SK-N-SH (cell line): ENCODE measurements at regions not wholly inside any gene's neighbourhood (a gene's known extent, or its start where the extent isn't known, plus 50 kb on each side); places are given as distances from the start of the nearest gene placed in this dataset.

Experiments
- CTCF ChIA-PET: fragments of 300-600, 350-600 bp; formaldehyde crosslinking; extraction: SDS; loops from one replicate; lab custom pipeline; 2021; lab: Yijun Ruan, JAX
- POLR2A ChIA-PET: fragments of 350-600 bp; sonication (Branson Sonifier 250); formaldehyde crosslinking; extraction: SDS; loops from one replicate; lab custom pipeline; 2020; ENCODE audit warnings: antibody characterized with exemption, inconsistent platforms; lab: Yijun Ruan, JAX
- DNase-seq: peaks from one replicate; pipeline ENCODE4 v3.0.0; 2012
- H2AFZ ChIP-seq: fragments of 200-600 bp; sonication (generic); 2 replicates; pipeline ENCODE4 v1.8.1; 2016; ENCODE audit warnings: antibody characterized with exemption, mild to moderate bottlenecking, low read depth
- H3F3A ChIP-seq: fragments of 200-600 bp; sonication (generic); replicated peaks from 2 replicates; pipeline ENCODE3; 2016; ENCODE audit warnings: antibody characterized with exemption, mild to moderate bottlenecking; ENCODE audit not compliant: insufficient read depth
- H3K27ac ChIP-seq, 2 experiments: fragments of 200-500 bp in 1 of 2; fragments of 200-600 bp in 1 of 2; sonication (Bioruptor generic) in 1 of 2; sonication (generic), shearing (Covaris generic) in 1 of 2; 2 replicates each; pipeline versions ENCODE4 v1.5.1 to v1.6.1; 2014 to 2016; ENCODE audit warnings: low read depth in 2 of 2, inconsistent platforms in 1 of 2, low read length in 1 of 2, mild to moderate bottlenecking in 1 of 2, mixed read lengths in 1 of 2
- H3K27me3 ChIP-seq: fragments of 200-600 bp; sonication (generic), shearing (Covaris generic); 2 replicates; pipeline ENCODE4 v1.6.1; 2016; ENCODE audit warnings: mixed run types; ENCODE audit not compliant: insufficient read depth
- H3K36me3 ChIP-seq, 2 experiments: fragments of 200-500 bp in 1 of 2; fragments of 200-600 bp in 1 of 2; sonication (Bioruptor generic) in 1 of 2; sonication (generic) in 1 of 2; replicated peaks in 1 of 2; 2 replicates each; pipeline versions ENCODE3 to v1.5.1; 2014 to 2016; ENCODE audit warnings: low read length in 1 of 2, mild to moderate bottlenecking in 1 of 2; ENCODE audit not compliant: insufficient read depth in 2 of 2, control insufficient read depth in 1 of 2
- H3K4me1 ChIP-seq, 2 experiments: fragments of 200-500 bp in 1 of 2; fragments of 200-600 bp in 1 of 2; sonication (Bioruptor generic) in 1 of 2; sonication (generic), shearing (Covaris generic) in 1 of 2; 2 replicates each; pipeline versions ENCODE4 v1.5.1 to v1.6.1; 2014 to 2016; ENCODE audit warnings: low read depth in 1 of 2, low read length in 1 of 2, mixed run types in 1 of 2; ENCODE audit not compliant: insufficient read depth in 2 of 2, control insufficient read depth in 1 of 2
- H3K4me2 ChIP-seq: fragments of 200-600 bp; sonication (generic), shearing (Covaris generic); 2 replicates; pipeline ENCODE4 v1.6.1; 2017; ENCODE audit warnings: mixed run types
- H3K4me3 ChIP-seq, 2 experiments: fragments of 200-500 bp in 1 of 2; fragments of 200-600 bp in 1 of 2; sonication (Bioruptor generic) in 1 of 2; sonication (generic), shearing (Covaris generic) in 1 of 2; 2 replicates each; pipeline versions ENCODE4 v1.5.1 to v1.8.1; 2014 to 2016; ENCODE audit warnings: low read depth in 2 of 2, inconsistent platforms in 1 of 2, low read length in 1 of 2, mild to moderate bottlenecking in 1 of 2, mixed read lengths in 1 of 2, moderate library complexity in 1 of 2
- H3K79me2 ChIP-seq: fragments of 200-600 bp; sonication (generic); 2 replicates; pipeline ENCODE4 v1.8.1; 2017; ENCODE audit warnings: mild to moderate bottlenecking; ENCODE audit not compliant: insufficient read depth
- H3K9ac ChIP-seq: fragments of 200-600 bp; sonication (generic); 2 replicates; pipeline ENCODE4 v1.6.1; 2017; ENCODE audit warnings: mixed run types
- H3K9me2 ChIP-seq: fragments of 200-600 bp; sonication (generic); 2 replicates; pipeline ENCODE4 v1.6.1; 2017; ENCODE audit warnings: mixed run types
- H3K9me3 ChIP-seq: fragments of 200-600 bp; sonication (generic); 2 replicates; pipeline ENCODE4 v1.6.1; 2017; ENCODE audit warnings: mixed run types, mild to moderate bottlenecking, moderate library complexity
- H4K20me1 ChIP-seq: fragments of 200-600 bp; sonication (generic); 2 replicates; pipeline ENCODE4 v1.6.1; 2017; ENCODE audit warnings: mild to moderate bottlenecking, mixed run types; ENCODE audit not compliant: insufficient read depth
- EZH2phosphoT487 ChIP-seq: fragments of 200-600 bp; sonication (generic); IDR thresholded peaks from 2 replicates; pipeline ENCODE4 v1.6.1; 2017; ENCODE audit warnings: low read depth, mixed run types, mild to moderate bottlenecking, antibody characterized with exemption, moderate library complexity, borderline replicate concordance
- FOSL2 ChIP-seq: IDR thresholded peaks from 2 replicates; pipeline ENCODE4 v1.4.0; 2012; ENCODE audit warnings: low read depth, mild to moderate bottlenecking, moderate library complexity, borderline replicate concordance
- GABPA ChIP-seq: IDR thresholded peaks from 2 replicates; pipeline ENCODE4 v1.4.0; 2012; ENCODE audit warnings: low read depth, mild to moderate bottlenecking
- GATA2 ChIP-seq: sonication (generic); formaldehyde crosslinking; IDR thresholded peaks from 2 replicates; pipeline ENCODE4 v1.5.0; 2020; ENCODE audit warnings: mild to moderate bottlenecking, missing genetic modification reagents
- JUND ChIP-seq: IDR thresholded peaks from 2 replicates; pipeline ENCODE4 v1.4.0; 2012
- NFIC ChIP-seq: IDR thresholded peaks from 2 replicates; pipeline ENCODE4 v1.4.0; 2012; ENCODE audit warnings: borderline replicate concordance
- RAD21 ChIP-seq: IDR thresholded peaks from 2 replicates; pipeline ENCODE4 v1.6.1; 2012; ENCODE audit warnings: mild to moderate bottlenecking, low read length
- RCOR1 ChIP-seq: fragments of 150-350 bp; IDR thresholded peaks from 2 replicates; pipeline ENCODE4 v1.6.1; 2017; ENCODE audit warnings: antibody characterized with exemption, low read length
- TEAD4 ChIP-seq: IDR thresholded peaks from 2 replicates; pipeline ENCODE4 v1.4.0; 2012; ENCODE audit warnings: mild to moderate bottlenecking, borderline replicate concordance; ENCODE audit not compliant: insufficient read depth
- WGBS: methylation state at CpG from one replicate; pipeline ENCODE4 v1.1.6; 2017; ENCODE audit warnings: low lambda C conversion rate; 5-methylcytosine and 5-hydroxymethylcytosine counted together
- TF ChIP-seq, protein P1 (sequence below): IDR thresholded peaks from 2 replicates; pipeline ENCODE4 v1.4.0; 2012; ENCODE audit warnings: low read depth
- TF ChIP-seq, protein P2 (sequence below): IDR thresholded peaks from 2 replicates; pipeline ENCODE4; 2012
- TF ChIP-seq, protein P3 (sequence below): fragments of 200-600 bp; sonication (generic); IDR thresholded peaks from 2 replicates; pipeline ENCODE4 v1.6.1; 2017; ENCODE audit warnings: antibody characterized with exemption, mild to moderate bottlenecking, moderate library complexity
- TF ChIP-seq, protein P4 (sequence below): IDR thresholded peaks from 2 replicates; pipeline ENCODE4 v1.4.0; 2012; ENCODE audit warnings: low read depth, borderline replicate concordance
- TF ChIP-seq, protein P5 (sequence below): IDR thresholded peaks from 2 replicates; pipeline ENCODE4 v1.6.1; 2012; ENCODE audit warnings: mild to moderate bottlenecking, low read depth, low read length, moderate library complexity

DNA sequence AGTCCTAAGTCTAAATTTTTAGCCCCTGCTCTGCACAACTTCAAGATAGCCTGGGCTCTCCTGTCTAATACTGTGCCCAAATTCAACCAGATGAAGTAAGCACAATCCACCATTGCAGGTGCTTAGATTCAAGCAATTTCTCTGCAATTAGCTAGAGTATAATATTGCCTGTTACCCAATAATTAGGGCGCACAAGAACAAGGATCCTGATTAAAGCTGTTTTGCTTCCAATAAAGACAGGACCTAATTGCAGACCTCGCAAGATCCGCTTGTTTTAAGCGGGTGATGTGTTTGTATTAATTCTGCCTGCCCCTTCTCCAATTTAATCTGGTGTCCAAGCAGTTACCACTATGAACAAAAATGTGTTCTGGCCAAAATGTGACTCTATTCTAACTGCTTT lies 1268.9 kb upstream of the TMEM132C start:
- H3K9me3 ChIP-seq: no peaks in the 10 kb centered on the region
- no peaks in the 10 kb centered on the region for H3K36me3 ChIP-seq
- no peaks in the 10 kb centered on the region for H3K9me2 ChIP-seq
- no peak overlapping the region for H2AFZ ChIP-seq
- no peaks in the 10 kb centered on the region for H4K20me1 ChIP-seq
- H3K79me2 ChIP-seq: no peaks in the 10 kb centered on the region
- ChIA-PET CTCF (no interaction called here), POLR2A (no interaction called here)
- H3K4me3 ChIP-seq: no peak overlapping the region
- H3K4me1 ChIP-seq: no peaks in the 10 kb centered on the region
- no peak overlapping the region for H3K4me2 ChIP-seq
- WGBS: 59% methylated on average over 4 of the region's 4 CpGs
- no peaks in the 10 kb centered on the region for H3K27me3 ChIP-seq
- no peak overlapping the region for H3K27ac ChIP-seq
- no peak overlapping the region for H3K9ac ChIP-seq
- H3F3A ChIP-seq: no peaks in the 10 kb centered on the region
- DNase-seq: no peak
- TF ChIP-seq, protein P1, sequence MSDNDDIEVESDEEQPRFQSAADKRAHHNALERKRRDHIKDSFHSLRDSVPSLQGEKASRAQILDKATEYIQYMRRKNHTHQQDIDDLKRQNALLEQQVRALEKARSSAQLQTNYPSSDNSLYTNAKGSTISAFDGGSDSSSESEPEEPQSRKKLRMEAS: no peak
- TF ChIP-seq FOSL2: no peak
- TF ChIP-seq, all 33 proteins: peak for 0

DNA sequence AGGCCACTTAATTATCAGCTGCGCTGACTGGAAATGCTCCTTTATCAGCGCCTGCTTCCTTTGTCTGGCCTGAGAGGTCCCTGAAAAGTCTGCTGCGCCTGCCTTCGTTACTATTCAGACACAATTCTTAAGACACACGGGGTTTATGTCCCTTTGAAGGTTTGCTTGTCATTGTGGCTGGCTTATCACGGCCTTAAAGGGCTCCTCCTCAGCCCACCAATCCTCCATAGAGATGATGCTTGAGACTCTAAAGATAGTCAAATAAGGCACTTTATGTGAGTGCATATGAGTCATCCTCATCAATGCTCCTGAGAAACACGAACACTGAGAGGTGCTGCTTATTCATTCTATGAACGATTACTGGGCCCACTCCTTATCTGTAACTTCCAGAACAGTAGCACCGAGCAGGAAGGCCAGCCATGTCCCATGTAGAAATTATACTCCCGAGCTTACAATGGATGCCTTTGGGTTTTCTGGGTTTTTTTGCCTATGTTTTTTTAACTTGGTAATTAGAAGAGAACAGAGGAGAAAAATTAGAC lies 1268.2 kb upstream of the TMEM132C start:
- Histone ChIP-seq H3K27me3 (no peaks in the 10 kb centered on the region), H3K9me2 (no peaks in the 10 kb centered on the region), H3K4me1 (no peaks in the 10 kb centered on the region), H3K27ac (no peak overlapping the region), H3K4me3 (no peak overlapping the region), H2AFZ (no peak overlapping the region), H3K9me3 (no peaks in the 10 kb centered on the region), H3K4me2 (no peak overlapping the region), H4K20me1 (no peaks in the 10 kb centered on the region), H3K36me3 (no peaks in the 10 kb centered on the region), H3F3A (no peaks in the 10 kb centered on the region), H3K79me2 (no peaks in the 10 kb centered on the region), H3K9ac (no peak overlapping the region)
- no peak for TF ChIP-seq NFIC
- no peak for TF ChIP-seq GABPA
- DNase-seq: no peak
- ChIA-PET POLR2A (no interaction called here), CTCF (no interaction called here)
- WGBS: 20% methylated on average over 10 of the region's 10 CpGs

DNA sequence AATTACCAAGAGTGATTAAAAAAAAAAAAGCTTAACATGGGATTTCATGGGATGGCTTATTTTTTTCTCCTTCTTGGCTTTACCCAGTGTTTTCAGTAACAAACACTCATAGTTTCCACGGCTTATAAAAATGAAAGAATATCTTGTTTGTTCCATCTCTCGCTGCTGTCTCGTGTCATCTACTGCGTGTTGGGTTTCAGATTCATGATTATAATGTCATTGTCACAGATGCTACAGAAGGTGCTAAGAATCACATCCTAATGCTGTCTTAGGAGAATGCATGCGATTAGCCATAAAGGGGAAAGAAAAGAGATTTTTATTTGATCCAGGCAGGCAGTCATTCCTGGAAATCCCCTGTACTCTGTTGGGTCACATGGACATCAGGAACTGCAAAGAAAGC lies 1267.6 kb upstream of the TMEM132C start:
- CTCF ChIA-PET: no interaction called here
- POLR2A ChIA-PET: no interaction called here
- H3K27me3 ChIP-seq: no peaks in the 10 kb centered on the region
- TF ChIP-seq, protein P2, sequence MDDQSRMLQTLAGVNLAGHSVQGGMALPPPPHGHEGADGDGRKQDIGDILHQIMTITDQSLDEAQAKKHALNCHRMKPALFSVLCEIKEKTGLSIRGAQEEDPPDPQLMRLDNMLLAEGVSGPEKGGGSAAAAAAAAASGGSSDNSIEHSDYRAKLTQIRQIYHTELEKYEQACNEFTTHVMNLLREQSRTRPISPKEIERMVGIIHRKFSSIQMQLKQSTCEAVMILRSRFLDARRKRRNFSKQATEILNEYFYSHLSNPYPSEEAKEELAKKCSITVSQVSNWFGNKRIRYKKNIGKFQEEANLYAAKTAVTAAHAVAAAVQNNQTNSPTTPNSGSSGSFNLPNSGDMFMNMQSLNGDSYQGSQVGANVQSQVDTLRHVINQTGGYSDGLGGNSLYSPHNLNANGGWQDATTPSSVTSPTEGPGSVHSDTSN: no peak
- TF ChIP-seq JUND: no peak
- TF ChIP-seq GATA2: no peak
- TF ChIP-seq, protein P3, sequence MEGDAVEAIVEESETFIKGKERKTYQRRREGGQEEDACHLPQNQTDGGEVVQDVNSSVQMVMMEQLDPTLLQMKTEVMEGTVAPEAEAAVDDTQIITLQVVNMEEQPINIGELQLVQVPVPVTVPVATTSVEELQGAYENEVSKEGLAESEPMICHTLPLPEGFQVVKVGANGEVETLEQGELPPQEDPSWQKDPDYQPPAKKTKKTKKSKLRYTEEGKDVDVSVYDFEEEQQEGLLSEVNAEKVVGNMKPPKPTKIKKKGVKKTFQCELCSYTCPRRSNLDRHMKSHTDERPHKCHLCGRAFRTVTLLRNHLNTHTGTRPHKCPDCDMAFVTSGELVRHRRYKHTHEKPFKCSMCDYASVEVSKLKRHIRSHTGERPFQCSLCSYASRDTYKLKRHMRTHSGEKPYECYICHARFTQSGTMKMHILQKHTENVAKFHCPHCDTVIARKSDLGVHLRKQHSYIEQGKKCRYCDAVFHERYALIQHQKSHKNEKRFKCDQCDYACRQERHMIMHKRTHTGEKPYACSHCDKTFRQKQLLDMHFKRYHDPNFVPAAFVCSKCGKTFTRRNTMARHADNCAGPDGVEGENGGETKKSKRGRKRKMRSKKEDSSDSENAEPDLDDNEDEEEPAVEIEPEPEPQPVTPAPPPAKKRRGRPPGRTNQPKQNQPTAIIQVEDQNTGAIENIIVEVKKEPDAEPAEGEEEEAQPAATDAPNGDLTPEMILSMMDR: no peak
- TF ChIP-seq RAD21: no peak
- TF ChIP-seq RCOR1: no peak
- no peak for TF ChIP-seq TEAD4
- TF ChIP-seq, protein P4, sequence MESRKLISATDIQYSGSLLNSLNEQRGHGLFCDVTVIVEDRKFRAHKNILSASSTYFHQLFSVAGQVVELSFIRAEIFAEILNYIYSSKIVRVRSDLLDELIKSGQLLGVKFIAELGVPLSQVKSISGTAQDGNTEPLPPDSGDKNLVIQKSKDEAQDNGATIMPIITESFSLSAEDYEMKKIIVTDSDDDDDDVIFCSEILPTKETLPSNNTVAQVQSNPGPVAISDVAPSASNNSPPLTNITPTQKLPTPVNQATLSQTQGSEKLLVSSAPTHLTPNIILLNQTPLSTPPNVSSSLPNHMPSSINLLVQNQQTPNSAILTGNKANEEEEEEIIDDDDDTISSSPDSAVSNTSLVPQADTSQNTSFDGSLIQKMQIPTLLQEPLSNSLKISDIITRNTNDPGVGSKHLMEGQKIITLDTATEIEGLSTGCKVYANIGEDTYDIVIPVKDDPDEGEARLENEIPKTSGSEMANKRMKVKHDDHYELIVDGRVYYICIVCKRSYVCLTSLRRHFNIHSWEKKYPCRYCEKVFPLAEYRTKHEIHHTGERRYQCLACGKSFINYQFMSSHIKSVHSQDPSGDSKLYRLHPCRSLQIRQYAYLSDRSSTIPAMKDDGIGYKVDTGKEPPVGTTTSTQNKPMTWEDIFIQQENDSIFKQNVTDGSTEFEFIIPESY: no peak
- TF ChIP-seq, protein P5, sequence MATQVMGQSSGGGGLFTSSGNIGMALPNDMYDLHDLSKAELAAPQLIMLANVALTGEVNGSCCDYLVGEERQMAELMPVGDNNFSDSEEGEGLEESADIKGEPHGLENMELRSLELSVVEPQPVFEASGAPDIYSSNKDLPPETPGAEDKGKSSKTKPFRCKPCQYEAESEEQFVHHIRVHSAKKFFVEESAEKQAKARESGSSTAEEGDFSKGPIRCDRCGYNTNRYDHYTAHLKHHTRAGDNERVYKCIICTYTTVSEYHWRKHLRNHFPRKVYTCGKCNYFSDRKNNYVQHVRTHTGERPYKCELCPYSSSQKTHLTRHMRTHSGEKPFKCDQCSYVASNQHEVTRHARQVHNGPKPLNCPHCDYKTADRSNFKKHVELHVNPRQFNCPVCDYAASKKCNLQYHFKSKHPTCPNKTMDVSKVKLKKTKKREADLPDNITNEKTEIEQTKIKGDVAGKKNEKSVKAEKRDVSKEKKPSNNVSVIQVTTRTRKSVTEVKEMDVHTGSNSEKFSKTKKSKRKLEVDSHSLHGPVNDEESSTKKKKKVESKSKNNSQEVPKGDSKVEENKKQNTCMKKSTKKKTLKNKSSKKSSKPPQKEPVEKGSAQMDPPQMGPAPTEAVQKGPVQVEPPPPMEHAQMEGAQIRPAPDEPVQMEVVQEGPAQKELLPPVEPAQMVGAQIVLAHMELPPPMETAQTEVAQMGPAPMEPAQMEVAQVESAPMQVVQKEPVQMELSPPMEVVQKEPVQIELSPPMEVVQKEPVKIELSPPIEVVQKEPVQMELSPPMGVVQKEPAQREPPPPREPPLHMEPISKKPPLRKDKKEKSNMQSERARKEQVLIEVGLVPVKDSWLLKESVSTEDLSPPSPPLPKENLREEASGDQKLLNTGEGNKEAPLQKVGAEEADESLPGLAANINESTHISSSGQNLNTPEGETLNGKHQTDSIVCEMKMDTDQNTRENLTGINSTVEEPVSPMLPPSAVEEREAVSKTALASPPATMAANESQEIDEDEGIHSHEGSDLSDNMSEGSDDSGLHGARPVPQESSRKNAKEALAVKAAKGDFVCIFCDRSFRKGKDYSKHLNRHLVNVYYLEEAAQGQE: no peak
- TF ChIP-seq EZH2phosphoT487: no peak

More for the DNA sequence above, 1267.6 kb upstream of the TMEM132C start:
- no peaks in the 10 kb centered on the region for H3K9me2 ChIP-seq
- no peaks in the 10 kb centered on the region for H3K79me2 ChIP-seq
- DNase-seq: no peak
- WGBS: 46% methylated on average over 5 of the region's 5 CpGs
- H3K27ac ChIP-seq: no peak overlapping the region
- no peak overlapping the region for H3K9ac ChIP-seq
- no peak overlapping the region for H3K4me2 ChIP-seq
- H3K9me3 ChIP-seq: no peaks in the 10 kb centered on the region
- no peaks in the 10 kb centered on the region for H3F3A ChIP-seq
- no peak overlapping the region for H3K4me3 ChIP-seq
- no peaks in the 10 kb centered on the region for H3K36me3 ChIP-seq
- H2AFZ ChIP-seq: no peak overlapping the region
- H3K4me1 ChIP-seq: no peaks in the 10 kb centered on the region
- no peaks in the 10 kb centered on the region for H4K20me1 ChIP-seq
